GM10248 (cell line): ENCODE measurements at regions not wholly inside any gene's neighbourhood (a gene's known extent, or its start where the extent isn't known, plus 50 kb on each side); places are given as distances from the start of the nearest gene placed in this dataset.

Experiments used
- CTCF ChIA-PET: fragments of 300-600 bp; sonication (Branson Sonifier 250); formaldehyde crosslinking; extraction: SDS; loops from one replicate; lab custom pipeline; 2021; ENCODE audit warnings: antibody characterized with exemption; lab: Yijun Ruan, JAX
- POLR2A ChIA-PET: fragments of 350-650 bp; sonication (Branson Sonifier 250); formaldehyde crosslinking; extraction: SDS; loops from one replicate; lab custom pipeline; 2020; ENCODE audit warnings: antibody characterized with exemption; lab: Yijun Ruan, JAX
- DNase-seq: peaks from one replicate; pipeline ENCODE4 v3.0.0; 2012; ENCODE audit errors: extremely low spot score
- TF ChIP-seq, protein P1 (sequence below): IDR thresholded peaks from 2 replicates; pipeline ENCODE4 v1.5.1; 2012; ENCODE audit warnings: mild to moderate bottlenecking, low read depth; ENCODE audit errors: extremely low read depth, missing control alignments, control extremely low read depth

- CTCF ChIA-PET = no interaction called here
- TF ChIP-seq, protein P1, sequence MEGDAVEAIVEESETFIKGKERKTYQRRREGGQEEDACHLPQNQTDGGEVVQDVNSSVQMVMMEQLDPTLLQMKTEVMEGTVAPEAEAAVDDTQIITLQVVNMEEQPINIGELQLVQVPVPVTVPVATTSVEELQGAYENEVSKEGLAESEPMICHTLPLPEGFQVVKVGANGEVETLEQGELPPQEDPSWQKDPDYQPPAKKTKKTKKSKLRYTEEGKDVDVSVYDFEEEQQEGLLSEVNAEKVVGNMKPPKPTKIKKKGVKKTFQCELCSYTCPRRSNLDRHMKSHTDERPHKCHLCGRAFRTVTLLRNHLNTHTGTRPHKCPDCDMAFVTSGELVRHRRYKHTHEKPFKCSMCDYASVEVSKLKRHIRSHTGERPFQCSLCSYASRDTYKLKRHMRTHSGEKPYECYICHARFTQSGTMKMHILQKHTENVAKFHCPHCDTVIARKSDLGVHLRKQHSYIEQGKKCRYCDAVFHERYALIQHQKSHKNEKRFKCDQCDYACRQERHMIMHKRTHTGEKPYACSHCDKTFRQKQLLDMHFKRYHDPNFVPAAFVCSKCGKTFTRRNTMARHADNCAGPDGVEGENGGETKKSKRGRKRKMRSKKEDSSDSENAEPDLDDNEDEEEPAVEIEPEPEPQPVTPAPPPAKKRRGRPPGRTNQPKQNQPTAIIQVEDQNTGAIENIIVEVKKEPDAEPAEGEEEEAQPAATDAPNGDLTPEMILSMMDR = no peak
- POLR2A ChIA-PET = no interaction called here
- no peak for DNase-seq
Measured at GRCh38 chr6:99789767-99790166, 183.1 kb downstream of the PRDM13 start.

DNA sequence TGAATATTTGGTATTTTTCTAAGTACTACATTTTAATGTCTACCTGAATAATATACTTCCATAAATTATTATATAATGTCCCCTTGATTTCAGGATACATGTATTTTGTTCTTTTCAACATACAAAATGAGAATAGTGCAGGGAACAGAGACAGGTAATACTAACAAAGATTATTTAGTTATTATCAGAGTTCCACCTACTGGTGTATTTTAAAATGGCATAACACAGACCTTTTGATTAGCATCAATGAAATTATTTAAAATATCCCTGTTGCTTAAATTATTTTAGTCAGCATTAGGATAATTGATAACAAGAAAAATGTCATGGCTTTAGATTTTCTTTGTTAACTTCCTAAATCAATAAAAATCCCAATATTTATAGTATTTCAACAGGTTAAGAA lies 184.0 kb downstream of the PRDM13 start:
- ChIA-PET CTCF (interaction anchor here (0.8 to 1.3 kb wide), 2 partner anchors 20 to 323 kb away, joined by 3 read pairs; no protein-coding TSS in a partner anchor), POLR2A (no interaction called here)
- no peak for DNase-seq
- TF ChIP-seq, protein P1 = peak; percentile 19

DNA sequence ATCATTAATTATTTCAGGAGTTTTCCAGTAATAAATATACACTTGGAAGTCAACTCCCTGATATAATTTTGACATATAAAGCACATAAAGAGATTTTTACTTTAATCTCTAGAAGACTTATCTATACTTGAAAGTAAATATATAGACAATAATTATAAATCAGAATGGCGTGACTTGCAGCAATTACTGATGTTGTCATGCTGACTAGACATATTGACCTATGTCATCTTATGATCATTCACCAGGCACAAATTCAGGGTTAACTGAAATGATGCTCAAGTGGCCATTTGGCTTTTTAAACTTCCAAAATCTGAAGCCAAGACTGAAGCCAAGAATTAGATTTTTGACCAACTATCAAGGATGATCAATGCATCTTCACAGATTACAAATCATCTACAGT lies 192.2 kb downstream of the MCHR2 start:
- ChIA-PET POLR2A (no interaction called here), CTCF (no interaction called here)
- TF ChIP-seq, protein P1 = no peak
- DNase-seq = no peak

DNA sequence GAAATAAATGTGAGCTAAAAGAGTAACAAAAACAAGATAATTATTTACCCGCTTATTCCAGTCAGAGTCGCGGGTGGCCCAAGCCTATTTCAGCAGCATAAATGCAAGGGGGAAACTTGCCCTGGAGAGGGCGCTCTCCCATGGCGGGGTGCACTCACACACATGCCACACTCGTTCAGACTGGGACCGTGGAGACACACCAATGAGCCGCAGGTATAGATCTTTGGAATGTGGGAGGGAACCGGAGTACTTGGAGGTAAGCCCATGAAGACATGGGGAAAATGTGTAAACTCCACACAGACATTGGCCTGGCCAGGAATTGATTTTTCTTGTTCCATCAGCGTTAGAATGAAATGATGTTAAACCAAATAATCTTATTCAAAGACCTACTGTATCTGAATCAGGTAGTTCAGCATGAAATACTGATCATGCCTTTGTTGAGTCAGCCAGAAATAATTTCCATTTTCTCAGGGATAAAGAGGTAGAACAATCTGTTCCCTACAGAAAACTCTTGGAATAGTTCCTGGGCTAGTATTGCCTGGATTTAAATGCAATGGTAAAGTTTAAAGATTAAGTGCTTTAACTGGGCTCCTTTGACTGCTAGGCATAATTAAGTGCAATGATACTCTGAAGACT lies 191.5 kb downstream of the MCHR2 start:
- ChIA-PET POLR2A (no interaction called here), CTCF (no interaction called here)
- no peak for DNase-seq
- TF ChIP-seq, protein P1 = no peak

DNA sequence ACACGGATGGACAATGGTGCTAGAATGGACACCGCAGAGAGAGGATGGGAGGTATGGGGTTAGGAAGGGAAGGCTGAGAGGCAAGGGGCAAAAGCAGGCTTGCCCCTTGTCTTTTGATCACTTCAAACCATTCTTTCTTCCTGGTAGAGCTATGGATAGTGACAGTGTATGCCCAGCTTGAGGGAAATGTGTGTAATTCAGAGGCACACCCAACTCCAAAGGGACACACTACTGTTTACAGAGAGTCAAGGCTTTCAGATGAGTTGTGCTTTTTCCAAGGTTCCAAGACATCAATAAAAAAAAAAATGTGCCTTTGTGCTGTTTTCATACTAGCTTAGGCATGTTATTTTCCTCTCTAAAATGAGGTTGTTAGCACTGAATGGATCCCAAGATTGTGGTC lies 185.0 kb downstream of the MCHR2 start:
- TF ChIP-seq, protein P1 = no peak
- CTCF ChIA-PET = interaction anchor here (1.9 to 2.0 kb wide), 2 partner anchors 14 to 63 kb away, joined by 4 to 5 read pairs; no protein-coding TSS in a partner anchor
- POLR2A ChIA-PET = no interaction called here
- no peak for DNase-seq

DNA sequence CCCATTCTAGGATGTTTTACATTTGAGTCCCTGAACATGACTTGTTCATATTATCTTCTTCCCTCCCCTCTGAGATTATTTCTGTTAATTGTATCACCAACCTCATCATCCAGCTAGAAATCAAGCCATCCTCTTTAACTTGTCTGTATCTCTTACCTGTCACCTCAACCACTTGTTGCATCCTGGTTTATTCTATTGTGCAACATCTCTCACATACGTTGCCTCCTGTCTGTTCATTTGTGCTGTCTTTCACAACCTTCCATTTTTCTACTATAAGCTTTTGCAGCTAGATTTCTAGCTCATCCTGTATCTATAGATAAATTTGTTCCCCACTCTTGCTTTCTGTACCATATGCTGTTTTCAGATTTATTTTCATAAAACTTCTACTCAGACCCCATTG lies 183.7 kb downstream of the MCHR2 start:
- ChIA-PET POLR2A (no interaction called here), CTCF (interaction anchor here (0.6 to 1.9 kb wide), 3 partner anchors 19 to 64 kb away, joined by 3 to 5 read pairs (median 3); no protein-coding TSS in a partner anchor)
- DNase-seq = no peak
- TF ChIP-seq, protein P1 = no peak
